ENCODE measurements at regions not wholly inside any gene's neighbourhood (a gene's known extent, or its start where the extent isn't known, plus 50 kb on each side); places are given as distances from the start of the nearest gene placed in this dataset.

- peaks cover 2% of the 10 kb centered on the region; the same call in 2 of the 3 replicates for H3K9me3 ChIP-seq (replicated peaks; ENCODE audit: control insufficient read depth, insufficient read depth, low read length)
- FAIRE-seq (no peak), ATAC-seq (no peak), DNase-seq (ENCODE audit: low read depth, low spot score) (no peak)
- no peaks in the 10 kb centered on the region for H3K4me1 ChIP-seq (ENCODE audit: control insufficient read depth, insufficient read depth, low read length)
- no peaks in the 10 kb centered on the region for H4K20me1 ChIP-seq (ENCODE audit: control insufficient read depth, insufficient read depth)
- H3K36me3 ChIP-seq (ENCODE audit: control insufficient read depth in 2 of 2, insufficient read depth in 2 of 2, low read length in 1 of 2) = no peaks in the 10 kb centered on the region
- no peak overlapping the region for H3K27ac ChIP-seq (ENCODE audit: control insufficient read depth, insufficient read depth)
- WGBS (ENCODE audit: insufficient coverage, insufficient replicate concordance, low lambda C conversion rate, missing lambda C conversion rate) = 1% methylated on average over 4 of the region's 4 CpGs
- CTCF ChIA-PET = no interaction called here
- no peak for TF ChIP-seq RUNX3 (IDR thresholded peaks at IDR 0.05; ENCODE audit: low read length)
- TF ChIP-seq RCOR1 (conservative IDR thresholded peaks at IDR 0.05; ENCODE audit: low read depth, low read length) = no peak
- TF ChIP-seq ZBED1 (IDR thresholded peaks at IDR 0.05; ENCODE audit: borderline replicate concordance) = no peak
- TF ChIP-seq STAT1 (conservative IDR thresholded peaks at IDR 0.05) = no peak
- no peak for TF ChIP-seq PRDM15 (CRISPR knock-in tag; IDR thresholded peaks at IDR 0.05)
- no peak for TF ChIP-seq SIX5 (IDR thresholded peaks at IDR 0.05; ENCODE audit: low read depth, low read length, severe bottlenecking)
- no peak for TF ChIP-seq FOXK2 (IDR thresholded peaks at IDR 0.05)
- TF ChIP-seq SMARCA5 (IDR thresholded peaks at IDR 0.05) = no peak
- no peak for TF ChIP-seq CREM (IDR thresholded peaks at IDR 0.05; ENCODE audit: low read depth)
- TF ChIP-seq, protein P1, sequence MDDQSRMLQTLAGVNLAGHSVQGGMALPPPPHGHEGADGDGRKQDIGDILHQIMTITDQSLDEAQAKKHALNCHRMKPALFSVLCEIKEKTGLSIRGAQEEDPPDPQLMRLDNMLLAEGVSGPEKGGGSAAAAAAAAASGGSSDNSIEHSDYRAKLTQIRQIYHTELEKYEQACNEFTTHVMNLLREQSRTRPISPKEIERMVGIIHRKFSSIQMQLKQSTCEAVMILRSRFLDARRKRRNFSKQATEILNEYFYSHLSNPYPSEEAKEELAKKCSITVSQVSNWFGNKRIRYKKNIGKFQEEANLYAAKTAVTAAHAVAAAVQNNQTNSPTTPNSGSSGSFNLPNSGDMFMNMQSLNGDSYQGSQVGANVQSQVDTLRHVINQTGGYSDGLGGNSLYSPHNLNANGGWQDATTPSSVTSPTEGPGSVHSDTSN (IDR thresholded peaks at IDR 0.05; ENCODE audit: insufficient replicate concordance, low read depth, low read length) = no peak
- no peak for TF ChIP-seq KAT2A (conservative IDR thresholded peaks at IDR 0.05; ENCODE audit: control insufficient read depth, low read depth, low read length)
- TF ChIP-seq, protein P2, sequence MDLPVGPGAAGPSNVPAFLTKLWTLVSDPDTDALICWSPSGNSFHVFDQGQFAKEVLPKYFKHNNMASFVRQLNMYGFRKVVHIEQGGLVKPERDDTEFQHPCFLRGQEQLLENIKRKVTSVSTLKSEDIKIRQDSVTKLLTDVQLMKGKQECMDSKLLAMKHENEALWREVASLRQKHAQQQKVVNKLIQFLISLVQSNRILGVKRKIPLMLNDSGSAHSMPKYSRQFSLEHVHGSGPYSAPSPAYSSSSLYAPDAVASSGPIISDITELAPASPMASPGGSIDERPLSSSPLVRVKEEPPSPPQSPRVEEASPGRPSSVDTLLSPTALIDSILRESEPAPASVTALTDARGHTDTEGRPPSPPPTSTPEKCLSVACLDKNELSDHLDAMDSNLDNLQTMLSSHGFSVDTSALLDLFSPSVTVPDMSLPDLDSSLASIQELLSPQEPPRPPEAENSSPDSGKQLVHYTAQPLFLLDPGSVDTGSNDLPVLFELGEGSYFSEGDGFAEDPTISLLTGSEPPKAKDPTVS (IDR thresholded peaks at IDR 0.05; ENCODE audit: low read depth, low read length) = no peak
- H3K4me3 ChIP-seq = no peak overlapping the region
- intact Hi-C loops (cut with micrococcal nuclease; ENCODE audit: unreplicated experiment) (no loop called here), in situ Hi-C loops (cut with MboI) (no loop called here)
- RAD21 ChIA-PET (ENCODE audit: unreplicated experiment) = no interaction called here
- H2AFZ ChIP-seq (ENCODE audit: control insufficient read depth, low read depth, low read length) = no peak overlapping the region
- no peaks in the 10 kb centered on the region for H3K79me2 ChIP-seq (ENCODE audit: control insufficient read depth, insufficient read depth, low read length)
- no peak overlapping the region for H3K4me2 ChIP-seq (ENCODE audit: control insufficient read depth, insufficient read depth)
- no TSS peak for BruUV-seq (replicated peaks)
- SMC1A ChIA-PET (ENCODE audit: uncharacterized antibody, unreplicated experiment) = no interaction called here
- no peak overlapping the region for H3K9ac ChIP-seq (ENCODE audit: control insufficient read depth, insufficient read depth, low read length)
- no peaks in the 10 kb centered on the region for H3K27me3 ChIP-seq (replicated peaks in 1 of 2; ENCODE audit: control insufficient read depth in 2 of 2, insufficient read depth in 2 of 2, low read length in 1 of 2)
- POLR2A ChIA-PET = no interaction called here
Measured at GRCh38 chr20:43387737-43388136, 70.0 kb upstream of the SRSF6 start.

All from GM12878 (cell line).